ENCODE measurements at regions not wholly inside any gene's neighbourhood (a gene's known extent, or its start where the extent isn't known, plus 50 kb on each side); places are given as distances from the start of the nearest gene placed in this dataset.

- POLR2A ChIA-PET, result no interaction called here
- ATAC-seq, result no peak
- Mint-ChIP-seq H3K9me3 (peaks cover 7 to 23% (median 15%) of the 10 kb centered on the region in 9 donors), H3K36me3 (peaks cover 0 to 4% (median 0%) of the 10 kb centered on the region in 3 donors), H3K27ac (no peak overlapping the region), H3K4me3 (no peak overlapping the region), H3K27me3 (no peaks in the 10 kb centered on the region), H3K4me1 (no peaks in the 10 kb centered on the region)
- DNase-seq, result no peak
These were observed 1198.9 kb upstream of the PCDH7 start for GRCh38 chr4:29521281-29521680.

DNA sequence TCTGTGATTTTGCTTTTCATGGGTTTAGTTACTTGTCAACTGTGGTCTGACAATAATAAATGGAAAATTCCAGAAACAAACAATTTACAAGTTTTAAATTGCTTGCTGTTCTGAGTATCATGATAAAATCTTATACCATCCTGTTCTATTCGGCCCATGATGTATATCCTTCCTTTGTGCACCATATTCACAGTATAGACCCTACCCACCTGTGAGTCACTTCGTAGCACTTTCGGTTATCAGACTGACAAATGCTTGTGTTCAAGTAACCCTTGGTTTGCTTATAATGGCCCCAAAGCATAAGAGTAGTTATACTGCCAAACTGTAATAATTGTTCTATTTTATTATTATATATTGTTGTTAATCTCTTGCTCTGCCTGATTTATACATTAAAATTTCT, 1183.4 kb upstream of the PCDH7 start:
- DNase-seq (no peak), ATAC-seq (no peak)
- H3K27me3 Mint-ChIP-seq, result no peaks in the 10 kb centered on the region
- no peak overlapping the region for H3K4me3 Mint-ChIP-seq
- no peak overlapping the region for H3K27ac Mint-ChIP-seq
- POLR2A ChIA-PET, result no interaction called here
- no peaks in the 10 kb centered on the region for H3K36me3 Mint-ChIP-seq
- peaks cover 0 to 17% (median 5%) of the 10 kb centered on the region in 9 donors for H3K9me3 Mint-ChIP-seq
- no peaks in the 10 kb centered on the region for H3K4me1 Mint-ChIP-seq

DNA sequence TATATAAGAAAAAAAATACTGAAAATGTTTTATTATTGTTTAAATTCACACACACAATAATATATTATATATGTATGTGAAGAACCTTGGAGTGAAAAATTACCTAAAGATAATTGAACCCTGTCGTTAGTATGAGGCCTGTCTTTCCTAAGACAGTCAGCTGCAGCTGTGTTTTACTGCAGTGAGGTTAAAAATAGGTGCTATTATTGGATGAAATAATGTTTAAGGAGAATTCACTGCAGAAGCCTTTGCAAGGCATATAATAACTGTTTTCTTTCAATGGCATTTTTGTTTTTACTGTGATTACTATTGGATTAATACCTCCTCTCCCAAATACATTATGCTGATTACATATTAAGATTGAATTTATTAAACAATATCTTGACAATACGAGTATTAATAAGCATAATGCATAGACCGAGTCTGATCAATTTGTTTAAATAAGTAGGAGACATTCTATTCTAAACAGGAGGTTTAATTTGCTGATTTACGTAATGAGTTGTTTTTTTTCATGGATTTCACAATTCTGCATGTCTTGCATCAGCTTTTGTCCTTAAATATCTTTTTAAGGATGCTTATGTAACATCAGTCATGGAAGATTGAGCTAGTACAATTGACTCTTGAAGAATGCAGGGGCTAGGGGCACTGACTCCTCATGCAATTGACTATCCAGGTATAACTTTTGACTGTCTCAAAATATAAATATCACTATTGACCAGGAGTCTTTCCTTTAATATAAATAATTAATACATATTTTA, 1181.1 kb upstream of the PCDH7 start:
- POLR2A ChIA-PET, result no interaction called here
- Mint-ChIP-seq H3K9me3 (peaks cover 0 to 8% (median 2%) of the 10 kb centered on the region in 9 donors), H3K4me1 (no peaks in the 10 kb centered on the region)

GRCh38 chr4:29540439-29541102, 1179.6 kb upstream of the PCDH7 start:
- H3K27ac Mint-ChIP-seq, result no peak overlapping the region
- no peaks in the 10 kb centered on the region for H3K4me1 Mint-ChIP-seq
- no peak for DNase-seq
- no peak for ATAC-seq
- H3K9me3 Mint-ChIP-seq, result peaks cover 0 to 8% (median 3%) of the 10 kb centered on the region in 9 donors
- H3K36me3 Mint-ChIP-seq, result no peaks in the 10 kb centered on the region
- POLR2A ChIA-PET, result no interaction called here
- H3K4me3 Mint-ChIP-seq, result no peak overlapping the region
- no peaks in the 10 kb centered on the region for H3K27me3 Mint-ChIP-seq

More for the DNA sequence above, 1181.1 kb upstream of the PCDH7 start:
- Mint-ChIP-seq H3K36me3 (no peaks in the 10 kb centered on the region), H3K27ac (no peak overlapping the region), H3K4me3 (no peak overlapping the region), H3K27me3 (no peaks in the 10 kb centered on the region)
- no peak for ATAC-seq
- no peak for DNase-seq

DNA sequence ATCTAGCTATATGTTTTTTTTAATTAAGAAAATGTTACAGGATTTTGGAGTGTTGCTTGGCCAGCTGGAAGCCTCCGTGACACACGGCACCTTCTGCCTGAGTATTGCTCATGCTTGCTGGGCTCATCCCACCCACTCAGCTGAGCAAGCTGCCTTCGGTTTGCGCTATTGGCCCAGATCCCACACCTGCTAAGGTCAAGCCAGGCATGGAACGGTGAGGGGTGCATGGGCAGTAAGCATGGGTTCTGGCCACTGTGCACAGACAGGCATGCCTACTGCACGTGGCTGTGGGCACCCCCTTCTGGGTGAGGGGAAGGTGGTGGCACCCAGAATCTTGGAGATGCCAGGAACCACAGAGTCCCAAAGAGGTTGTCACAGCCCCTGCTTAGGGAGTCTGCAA, 1178.4 kb upstream of the PCDH7 start:
- Mint-ChIP-seq H3K4me1 (no peaks in the 10 kb centered on the region), H3K4me3 (no peak overlapping the region), H3K9me3 (peaks cover 0 to 8% (median 3%) of the 10 kb centered on the region in 9 donors), H3K27me3 (no peaks in the 10 kb centered on the region), H3K36me3 (no peaks in the 10 kb centered on the region), H3K27ac (no peak overlapping the region)
- DNase-seq (no peak), ATAC-seq (no peak)
- POLR2A ChIA-PET, result no interaction called here

DNA sequence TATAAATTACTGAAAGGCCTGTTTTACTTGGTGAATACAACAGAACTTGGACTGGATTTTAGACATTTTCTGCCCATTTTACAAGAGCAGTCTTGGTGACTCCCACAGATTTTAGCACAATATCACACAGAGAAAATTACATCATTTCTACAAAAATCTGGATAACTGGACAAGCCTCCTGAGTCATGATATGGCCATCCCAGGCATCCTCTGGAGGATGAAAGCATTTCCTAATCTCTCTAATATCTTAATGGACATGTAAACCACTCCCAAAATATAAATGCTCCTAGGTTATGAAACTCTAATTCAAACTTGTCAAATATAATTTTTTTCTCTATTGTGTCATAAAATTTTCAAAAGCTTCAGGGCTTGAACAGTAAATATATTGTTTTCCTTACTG, 1170.8 kb upstream of the PCDH7 start:
- no peaks in the 10 kb centered on the region for H3K27me3 Mint-ChIP-seq
- no peaks in the 10 kb centered on the region for H3K36me3 Mint-ChIP-seq
- DNase-seq (no peak), ATAC-seq (no peak)
- POLR2A ChIA-PET, result no interaction called here
- H3K9me3 Mint-ChIP-seq, result peaks cover 0 to 24% (median 7%) of the 10 kb centered on the region in 9 donors
- no peak overlapping the region for H3K4me3 Mint-ChIP-seq
- H3K27ac Mint-ChIP-seq, result no peak overlapping the region
- H3K4me1 Mint-ChIP-seq, result no peaks in the 10 kb centered on the region

GRCh38 chr4:29551821-29552220, 1168.3 kb upstream of the PCDH7 start:
- Mint-ChIP-seq H3K4me1 (no peaks in the 10 kb centered on the region), H3K36me3 (no peaks in the 10 kb centered on the region), H3K27ac (no peak overlapping the region), H3K4me3 (no peak overlapping the region), H3K9me3 (peaks cover 0 to 32% (median 7%) of the 10 kb centered on the region in 9 donors), H3K27me3 (no peaks in the 10 kb centered on the region)
- ATAC-seq, result no peak
- POLR2A ChIA-PET, result no interaction called here
- DNase-seq, result no peak

- H3K27ac Mint-ChIP-seq, result no peak overlapping the region
- no peaks in the 10 kb centered on the region for H3K27me3 Mint-ChIP-seq
- no peaks in the 10 kb centered on the region for H3K4me1 Mint-ChIP-seq
- no peak overlapping the region for H3K4me3 Mint-ChIP-seq
- ATAC-seq (no peak), DNase-seq (no peak)
- H3K36me3 Mint-ChIP-seq, result no peaks in the 10 kb centered on the region
- POLR2A ChIA-PET, result no interaction called here
- peaks cover 0 to 24% (median 4%) of the 10 kb centered on the region in 9 donors for H3K9me3 Mint-ChIP-seq
These were observed 1166.3 kb upstream of the PCDH7 start for GRCh38 chr4:29553846-29554245.

DNA sequence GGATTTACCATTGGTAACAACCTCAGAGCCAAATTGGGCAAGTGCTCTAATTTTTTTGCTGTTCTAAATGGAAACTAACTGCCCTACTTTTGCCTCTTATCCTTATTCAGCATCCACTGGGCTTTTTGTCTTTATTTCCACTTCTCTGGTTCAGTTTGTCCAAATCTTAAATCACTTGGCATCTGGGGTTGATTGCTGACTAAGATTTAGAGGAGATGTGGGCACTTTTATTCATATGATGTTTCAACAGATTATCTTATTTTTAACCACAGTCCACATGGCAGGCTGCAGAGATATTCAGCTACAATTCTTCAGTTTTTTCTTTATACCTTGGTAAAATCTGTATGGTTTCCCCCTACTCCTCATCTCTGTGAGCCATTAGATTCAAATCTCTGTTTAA, 1161.4 kb upstream of the PCDH7 start:
- no peaks in the 10 kb centered on the region for H3K27me3 Mint-ChIP-seq
- no peak overlapping the region for H3K4me3 Mint-ChIP-seq
- H3K4me1 Mint-ChIP-seq, result no peaks in the 10 kb centered on the region
- peaks cover 0 to 33% (median 13%) of the 10 kb centered on the region in 9 donors for H3K9me3 Mint-ChIP-seq
- no peak for ATAC-seq
- H3K27ac Mint-ChIP-seq, result no peak overlapping the region
- no peak for DNase-seq
- POLR2A ChIA-PET, result no interaction called here
- H3K36me3 Mint-ChIP-seq, result no peaks in the 10 kb centered on the region

DNA sequence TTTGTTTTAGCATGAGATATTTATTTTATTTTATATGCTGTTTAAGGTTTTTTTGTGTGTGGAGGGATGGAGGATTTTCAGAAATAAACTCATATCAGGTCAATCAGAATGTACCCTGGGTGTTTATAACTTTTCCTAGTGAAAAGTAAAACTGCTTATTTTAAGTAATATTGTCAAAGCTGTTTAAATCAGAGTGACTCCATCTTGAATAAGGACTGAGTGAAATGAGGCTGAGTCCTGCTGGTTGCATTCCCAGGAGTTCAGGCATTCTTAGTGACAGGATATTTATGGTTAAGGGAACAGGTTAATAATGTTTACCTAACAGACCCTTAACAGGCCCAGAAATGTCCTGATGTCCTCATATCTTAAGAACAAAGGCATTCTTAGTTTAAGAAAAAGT, 1160.9 kb upstream of the PCDH7 start:
- POLR2A ChIA-PET, result no interaction called here
- Mint-ChIP-seq H3K36me3 (no peaks in the 10 kb centered on the region), H3K4me3 (no peak overlapping the region), H3K27me3 (no peaks in the 10 kb centered on the region), H3K9me3 (peaks cover 0 to 33% (median 16%) of the 10 kb centered on the region in 9 donors), H3K27ac (no peak overlapping the region), H3K4me1 (no peaks in the 10 kb centered on the region)
- DNase-seq (no peak), ATAC-seq (no peak)

DNA sequence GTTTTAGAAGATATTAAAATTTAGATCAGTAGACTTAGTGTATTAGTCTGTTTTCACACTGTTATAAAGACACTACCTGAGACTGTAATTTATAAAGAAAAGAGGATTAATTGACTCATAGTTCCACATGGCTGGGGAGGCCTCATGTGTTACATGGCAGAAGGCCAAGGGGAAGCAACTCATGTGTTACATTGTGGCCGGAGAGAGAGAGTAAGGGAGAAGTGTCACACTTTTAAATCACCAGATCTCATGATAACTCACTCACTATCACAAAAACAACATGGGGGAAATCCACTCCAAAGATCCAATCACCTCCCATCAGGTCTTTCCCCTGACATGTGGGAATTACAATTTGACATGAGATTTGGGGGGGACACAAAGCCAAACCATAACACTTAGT, 1159.7 kb upstream of the PCDH7 start:
- Mint-ChIP-seq H3K9me3 (peaks cover 0 to 33% (median 16%) of the 10 kb centered on the region in 9 donors), H3K27me3 (no peaks in the 10 kb centered on the region), H3K36me3 (no peaks in the 10 kb centered on the region), H3K27ac (no peak overlapping the region), H3K4me1 (no peaks in the 10 kb centered on the region), H3K4me3 (no peak overlapping the region)
- DNase-seq (no peak), ATAC-seq (no peak)
- POLR2A ChIA-PET, result no interaction called here

DNA sequence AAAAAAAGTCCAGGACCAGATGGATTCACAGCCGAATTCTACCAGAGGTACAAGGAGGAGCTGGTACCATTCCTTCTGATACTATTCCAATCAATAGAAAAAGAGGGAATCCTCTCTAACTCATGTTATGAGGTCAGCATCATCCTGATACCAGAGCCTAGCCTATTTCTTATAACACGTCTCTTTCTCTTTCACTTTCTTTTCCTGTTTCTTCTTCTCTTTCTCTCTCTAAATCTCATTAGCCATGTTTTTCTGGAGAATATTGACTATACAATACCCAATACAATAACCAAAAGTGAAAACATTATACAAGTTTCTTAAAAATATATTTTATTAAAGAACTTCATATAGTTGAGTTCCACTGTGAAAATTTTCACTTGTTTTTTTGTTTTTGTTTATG, 1154.9 kb upstream of the PCDH7 start:
- POLR2A ChIA-PET, result no interaction called here
- Mint-ChIP-seq H3K4me1 (no peaks in the 10 kb centered on the region), H3K9me3 (peaks cover 0 to 20% (median 5%) of the 10 kb centered on the region in 9 donors), H3K27me3 (no peaks in the 10 kb centered on the region), H3K27ac (no peak overlapping the region), H3K36me3 (no peaks in the 10 kb centered on the region), H3K4me3 (no peak overlapping the region)
- no peak for DNase-seq
- ATAC-seq, result no peak

- H3K36me3 Mint-ChIP-seq, result no peaks in the 10 kb centered on the region
- H3K4me3 Mint-ChIP-seq, result no peak overlapping the region
- ATAC-seq (no peak), DNase-seq (no peak)
- no peaks in the 10 kb centered on the region for H3K27me3 Mint-ChIP-seq
- H3K9me3 Mint-ChIP-seq, result peaks cover 0 to 20% (median 2%) of the 10 kb centered on the region in 9 donors
- H3K27ac Mint-ChIP-seq, result no peak overlapping the region
- POLR2A ChIA-PET, result no interaction called here
- H3K4me1 Mint-ChIP-seq, result no peaks in the 10 kb centered on the region
These were observed 1153.8 kb upstream of the PCDH7 start for GRCh38 chr4:29566371-29566770.

DNA sequence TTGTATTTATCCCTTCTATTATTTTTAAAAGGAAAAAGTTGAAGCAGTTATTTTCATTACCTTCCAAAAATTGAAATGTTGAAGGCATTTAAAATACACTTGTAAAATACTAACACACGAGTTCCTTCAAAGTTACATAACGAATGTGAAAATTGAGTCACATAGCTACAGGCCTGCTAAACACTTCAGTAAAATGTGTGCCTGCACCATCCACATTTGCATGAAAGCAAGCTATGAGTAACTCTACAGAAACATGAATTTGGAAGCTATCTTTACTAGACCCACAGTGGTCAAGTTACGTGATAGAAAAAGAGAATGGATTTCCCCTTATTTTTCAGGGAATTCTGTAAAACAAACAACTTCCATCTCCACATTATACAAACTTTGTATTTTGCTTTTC, 1148.8 kb upstream of the PCDH7 start:
- DNase-seq (no peak), ATAC-seq (no peak)
- Mint-ChIP-seq H3K27ac (no peak overlapping the region), H3K36me3 (no peaks in the 10 kb centered on the region), H3K9me3 (peaks cover 0 to 8% (median 3%) of the 10 kb centered on the region in 9 donors), H3K4me1 (no peaks in the 10 kb centered on the region), H3K4me3 (no peak overlapping the region), H3K27me3 (no peaks in the 10 kb centered on the region)
- POLR2A ChIA-PET, result no interaction called here
